SK-N-SH (cell line): ENCODE measurements at regions not wholly inside any gene's neighbourhood (a gene's known extent, or its start where the extent isn't known, plus 50 kb on each side); places are given as distances from the start of the nearest gene placed in this dataset.

Experiments used
- CTCF ChIP-seq: fragments of 200-600 bp; sonication (generic); IDR thresholded peaks from 2 replicates; pipeline ENCODE4 v1.6.1; 2017; ENCODE audit warnings: antibody characterized with exemption, mild to moderate bottlenecking, moderate library complexity
- EP300 ChIP-seq, 2 experiments: IDR thresholded peaks; 2 replicates each; pipeline versions ENCODE4 v1.4.0 to v1.6.1; 2012; ENCODE audit warnings: borderline replicate concordance in 1 of 2, low read depth in 1 of 2, low read length in 1 of 2
- POLR2AphosphoS5 ChIP-seq: IDR thresholded peaks from 2 replicates; pipeline ENCODE4 v1.6.1; 2012; ENCODE audit warnings: low read depth, low read length
- TF ChIP-seq, protein P1 (sequence below): IDR thresholded peaks from 2 replicates; pipeline ENCODE4; 2012
- TF ChIP-seq, protein P2 (sequence below): IDR thresholded peaks from 2 replicates; pipeline ENCODE4 v1.6.1; 2012; ENCODE audit warnings: mild to moderate bottlenecking, low read depth, low read length, moderate library complexity

- 0 out of 4 replicates have a peak, but pooled peaks of 1 of the 2 experiments have one; percentile 18 for TF ChIP-seq EP300 (IDR thresholded peaks at IDR 0.05; ENCODE audit: borderline replicate concordance in 1 of 2, low read depth in 1 of 2, low read length in 1 of 2)
- TF ChIP-seq CTCF = peak; percentile 21; the same call in 1 of the 2 replicates
- TF ChIP-seq, protein P1, sequence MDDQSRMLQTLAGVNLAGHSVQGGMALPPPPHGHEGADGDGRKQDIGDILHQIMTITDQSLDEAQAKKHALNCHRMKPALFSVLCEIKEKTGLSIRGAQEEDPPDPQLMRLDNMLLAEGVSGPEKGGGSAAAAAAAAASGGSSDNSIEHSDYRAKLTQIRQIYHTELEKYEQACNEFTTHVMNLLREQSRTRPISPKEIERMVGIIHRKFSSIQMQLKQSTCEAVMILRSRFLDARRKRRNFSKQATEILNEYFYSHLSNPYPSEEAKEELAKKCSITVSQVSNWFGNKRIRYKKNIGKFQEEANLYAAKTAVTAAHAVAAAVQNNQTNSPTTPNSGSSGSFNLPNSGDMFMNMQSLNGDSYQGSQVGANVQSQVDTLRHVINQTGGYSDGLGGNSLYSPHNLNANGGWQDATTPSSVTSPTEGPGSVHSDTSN = peak; percentile 35
- TF ChIP-seq, protein P2, sequence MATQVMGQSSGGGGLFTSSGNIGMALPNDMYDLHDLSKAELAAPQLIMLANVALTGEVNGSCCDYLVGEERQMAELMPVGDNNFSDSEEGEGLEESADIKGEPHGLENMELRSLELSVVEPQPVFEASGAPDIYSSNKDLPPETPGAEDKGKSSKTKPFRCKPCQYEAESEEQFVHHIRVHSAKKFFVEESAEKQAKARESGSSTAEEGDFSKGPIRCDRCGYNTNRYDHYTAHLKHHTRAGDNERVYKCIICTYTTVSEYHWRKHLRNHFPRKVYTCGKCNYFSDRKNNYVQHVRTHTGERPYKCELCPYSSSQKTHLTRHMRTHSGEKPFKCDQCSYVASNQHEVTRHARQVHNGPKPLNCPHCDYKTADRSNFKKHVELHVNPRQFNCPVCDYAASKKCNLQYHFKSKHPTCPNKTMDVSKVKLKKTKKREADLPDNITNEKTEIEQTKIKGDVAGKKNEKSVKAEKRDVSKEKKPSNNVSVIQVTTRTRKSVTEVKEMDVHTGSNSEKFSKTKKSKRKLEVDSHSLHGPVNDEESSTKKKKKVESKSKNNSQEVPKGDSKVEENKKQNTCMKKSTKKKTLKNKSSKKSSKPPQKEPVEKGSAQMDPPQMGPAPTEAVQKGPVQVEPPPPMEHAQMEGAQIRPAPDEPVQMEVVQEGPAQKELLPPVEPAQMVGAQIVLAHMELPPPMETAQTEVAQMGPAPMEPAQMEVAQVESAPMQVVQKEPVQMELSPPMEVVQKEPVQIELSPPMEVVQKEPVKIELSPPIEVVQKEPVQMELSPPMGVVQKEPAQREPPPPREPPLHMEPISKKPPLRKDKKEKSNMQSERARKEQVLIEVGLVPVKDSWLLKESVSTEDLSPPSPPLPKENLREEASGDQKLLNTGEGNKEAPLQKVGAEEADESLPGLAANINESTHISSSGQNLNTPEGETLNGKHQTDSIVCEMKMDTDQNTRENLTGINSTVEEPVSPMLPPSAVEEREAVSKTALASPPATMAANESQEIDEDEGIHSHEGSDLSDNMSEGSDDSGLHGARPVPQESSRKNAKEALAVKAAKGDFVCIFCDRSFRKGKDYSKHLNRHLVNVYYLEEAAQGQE = no peak
- no peak for TF ChIP-seq POLR2AphosphoS5
Observed at GRCh38 chr12:88325076-88325815, 183.1 kb downstream of the TMTC3 start.
